ENCODE measurements at regions not wholly inside any gene's neighbourhood (a gene's known extent, or its start where the extent isn't known, plus 50 kb on each side); places are given as distances from the start of the nearest gene placed in this dataset.

DNA sequence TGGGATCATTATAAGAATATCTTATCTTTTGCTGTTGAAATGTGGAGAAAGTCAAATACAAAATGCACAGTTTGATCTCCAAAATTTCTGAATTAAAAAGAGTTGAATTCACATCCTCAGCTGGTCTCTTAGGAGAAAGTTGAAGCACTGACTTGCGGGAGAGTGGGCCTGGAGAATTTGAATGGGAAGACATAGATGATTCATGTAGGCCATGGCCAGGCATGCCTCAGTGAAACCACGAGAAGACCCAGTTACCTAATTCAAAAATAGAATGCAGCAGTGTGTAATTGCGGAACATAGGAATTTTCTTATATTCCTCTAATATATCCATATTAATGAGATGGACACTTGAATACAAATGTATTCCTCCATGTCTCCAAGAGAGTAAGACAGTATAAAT lies 53.0 kb upstream of the DTNBP1 start:
- no peak for TF ChIP-seq ZFX (IDR thresholded peaks at IDR 0.05)
- TF ChIP-seq, protein P1, sequence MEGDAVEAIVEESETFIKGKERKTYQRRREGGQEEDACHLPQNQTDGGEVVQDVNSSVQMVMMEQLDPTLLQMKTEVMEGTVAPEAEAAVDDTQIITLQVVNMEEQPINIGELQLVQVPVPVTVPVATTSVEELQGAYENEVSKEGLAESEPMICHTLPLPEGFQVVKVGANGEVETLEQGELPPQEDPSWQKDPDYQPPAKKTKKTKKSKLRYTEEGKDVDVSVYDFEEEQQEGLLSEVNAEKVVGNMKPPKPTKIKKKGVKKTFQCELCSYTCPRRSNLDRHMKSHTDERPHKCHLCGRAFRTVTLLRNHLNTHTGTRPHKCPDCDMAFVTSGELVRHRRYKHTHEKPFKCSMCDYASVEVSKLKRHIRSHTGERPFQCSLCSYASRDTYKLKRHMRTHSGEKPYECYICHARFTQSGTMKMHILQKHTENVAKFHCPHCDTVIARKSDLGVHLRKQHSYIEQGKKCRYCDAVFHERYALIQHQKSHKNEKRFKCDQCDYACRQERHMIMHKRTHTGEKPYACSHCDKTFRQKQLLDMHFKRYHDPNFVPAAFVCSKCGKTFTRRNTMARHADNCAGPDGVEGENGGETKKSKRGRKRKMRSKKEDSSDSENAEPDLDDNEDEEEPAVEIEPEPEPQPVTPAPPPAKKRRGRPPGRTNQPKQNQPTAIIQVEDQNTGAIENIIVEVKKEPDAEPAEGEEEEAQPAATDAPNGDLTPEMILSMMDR (conservative IDR thresholded peaks at IDR 0.05): no peak
- H3K27ac ChIP-seq: no peak overlapping the region

DNA sequence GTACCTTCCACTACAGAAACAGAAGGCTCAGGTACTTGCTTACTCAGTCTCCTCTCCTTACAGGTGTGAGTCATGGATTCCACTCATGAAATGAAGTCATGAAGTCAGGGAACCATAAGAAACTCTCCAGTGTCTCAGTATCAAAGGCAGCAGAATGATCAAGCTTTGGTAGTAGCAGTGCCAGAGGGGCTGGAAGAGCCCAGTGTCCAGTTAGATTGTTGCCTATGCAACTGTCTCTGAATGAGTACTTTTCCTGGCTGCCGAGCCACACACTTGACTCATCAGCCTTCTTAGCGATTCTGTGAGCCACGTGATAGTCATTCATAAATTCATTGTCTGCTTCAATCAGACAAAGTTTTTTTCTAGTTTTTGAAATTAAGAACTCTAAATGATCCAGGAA lies 52.2 kb upstream of the DTNBP1 start:
- H3K27ac ChIP-seq: no peak overlapping the region
- no peak for TF ChIP-seq ZFX (IDR thresholded peaks at IDR 0.05)
- TF ChIP-seq, protein P1 (conservative IDR thresholded peaks at IDR 0.05): no peak

DNA sequence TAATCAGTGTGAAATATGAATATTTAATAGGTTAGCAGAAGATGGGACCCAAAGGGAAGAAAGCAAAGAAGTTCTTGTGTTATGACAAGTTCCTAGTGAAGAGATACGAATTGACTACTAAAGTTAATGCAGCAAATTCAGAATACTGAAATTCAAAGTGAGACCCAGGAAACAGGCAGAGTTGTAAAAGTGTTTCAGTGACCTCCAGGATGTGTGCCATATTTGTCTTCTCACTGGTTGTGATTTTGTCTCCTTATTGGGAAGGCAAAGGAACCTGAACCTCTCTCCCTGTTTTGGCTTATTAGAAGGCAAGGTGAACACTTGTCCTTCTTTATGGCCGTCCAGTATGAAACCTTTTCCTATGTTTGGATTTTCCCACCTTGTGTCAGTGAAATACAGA lies 51.8 kb upstream of the DTNBP1 start:
- H3K27ac ChIP-seq: no peak overlapping the region
- TF ChIP-seq, protein P1 (conservative IDR thresholded peaks at IDR 0.05): no peak
- TF ChIP-seq ZFX (IDR thresholded peaks at IDR 0.05): no peak

DNA sequence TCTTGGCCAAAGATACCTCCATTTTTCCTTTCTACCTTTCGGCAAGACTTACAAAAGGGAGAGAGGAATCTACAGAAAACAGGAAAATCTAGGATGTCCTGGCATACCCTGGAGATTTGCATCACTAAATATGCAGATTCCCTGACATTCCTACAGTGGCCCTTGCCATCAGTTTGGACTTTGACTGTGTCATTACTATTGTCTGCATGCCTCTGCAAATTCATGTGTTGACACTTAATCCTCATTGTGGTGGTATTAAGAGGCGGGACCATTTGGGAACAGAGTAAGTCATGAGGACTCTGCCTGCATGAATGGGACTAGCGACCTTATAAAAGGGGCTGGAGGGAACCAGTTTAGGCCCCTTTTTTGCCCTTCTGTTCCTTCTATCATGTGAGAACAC lies 50.5 kb upstream of the DTNBP1 start:
- no peak for TF ChIP-seq ZFX (IDR thresholded peaks at IDR 0.05)
- TF ChIP-seq, protein P1 (conservative IDR thresholded peaks at IDR 0.05): no peak
- no peak overlapping the region for H3K27ac ChIP-seq

DNA sequence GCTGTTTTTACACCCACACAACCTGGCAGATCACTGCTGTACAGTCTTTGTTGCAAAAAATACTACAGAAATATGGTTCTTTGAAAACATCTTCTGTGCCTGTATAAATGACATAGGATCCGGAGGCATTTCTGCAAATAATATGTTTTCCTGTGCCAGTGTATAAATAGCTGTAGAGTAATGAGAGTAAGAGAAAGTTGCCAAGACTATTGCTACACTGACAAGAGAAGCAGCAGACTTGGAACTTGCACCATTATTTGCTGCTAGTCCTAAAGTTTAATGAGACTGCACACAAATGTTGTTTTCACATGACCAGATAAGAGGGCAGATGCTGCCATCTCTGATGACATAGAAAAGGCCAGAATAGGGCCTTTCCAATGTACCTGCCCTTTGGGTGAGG lies 50.0 kb upstream of the DTNBP1 start:
- no peak for TF ChIP-seq ZFX (IDR thresholded peaks at IDR 0.05)
- TF ChIP-seq, protein P1 (conservative IDR thresholded peaks at IDR 0.05): no peak
- H3K27ac ChIP-seq: no peak overlapping the region
